K562 (cell line): ENCODE measurements at regions not wholly inside any gene's neighbourhood (a gene's known extent, or its start where the extent isn't known, plus 50 kb on each side); places are given as distances from the start of the nearest gene placed in this dataset.

Experiments
- ATAC-seq: fragments of 200-7000 bp; cut with Tn5 transposase; 3 replicates; pipeline ENCODE4 v1.9.1; 2020; ENCODE audit warnings: moderate library complexity
- BruUV-seq: library from RNA; stranded (reverse); fragments of 400-500 nt; replicated peaks from 2 replicates; lab custom pipeline; 2021; lab: Mats Ljungman, UMichigan
- CTCF ChIA-PET: fragments of 300-600 bp; formaldehyde crosslinking; extraction: SDS; loops from one replicate; lab custom pipeline; 2021; ENCODE audit warnings: low intra/inter-chr PET ratio; lab: Yijun Ruan, JAX
- POLR2A ChIA-PET: fragments of 300-600, 350-650 bp; sonication (Branson Sonifier 250); formaldehyde crosslinking; extraction: SDS; loops from one replicate; lab custom pipeline; 2021; ENCODE audit warnings: antibody characterized with exemption, inconsistent platforms; lab: Yijun Ruan, JAX
- DNase-seq, 4 experiments: peaks; one replicate each; pipeline versions ENCODE4 v3.0.0 to v3.0.0-alpha.2; 2011 to 2018; ENCODE audit warnings: low spot score in 3 of 4, mixed read lengths in 3 of 4; ENCODE audit errors: extremely low read depth in 1 of 4
- FAIRE-seq: peaks from 2 replicates; lab custom pipeline; 2011; peaks lifted over from hg19 to GRCh38; lab: Jason Lieb, UNC
- H2AFZ ChIP-seq: 2 replicates; pipeline ENCODE4 v1.6.0; 2011; ENCODE audit warnings: low read depth, low read length, control low read depth, inconsistent platforms
- H3K27ac ChIP-seq: fragments of 200-600 bp; 3 replicates; pipeline ENCODE4 v1.8.0; 2011; ENCODE audit warnings: low read depth, mild to moderate bottlenecking, control low read depth, inconsistent platforms, low read length, moderate library complexity, mixed read lengths; ENCODE audit errors: extremely low read depth
- H3K27me3 ChIP-seq, 2 experiments: fragments of 300-600 bp in 1 of 2; 2 replicates in 1 of 2; 3 replicates in 1 of 2; pipeline versions ENCODE4 v1.6.0 to v1.8.0; 2011; ENCODE audit warnings: inconsistent platforms in 2 of 2, low read length in 2 of 2, mild to moderate bottlenecking in 1 of 2, mixed read lengths in 1 of 2, moderate library complexity in 1 of 2; ENCODE audit not compliant: control insufficient read depth in 2 of 2, insufficient read depth in 2 of 2
- H3K36me3 ChIP-seq: fragments of 300-600 bp; 3 replicates; pipeline ENCODE4 v1.8.0; 2011; ENCODE audit warnings: mild to moderate bottlenecking, low read length, inconsistent platforms; ENCODE audit not compliant: control insufficient read depth, insufficient read depth
- H3K4me1 ChIP-seq, 2 experiments: fragments of 200-600 bp in 1 of 2; replicated peaks in 1 of 2; 2 replicates in 1 of 2; 3 replicates in 1 of 2; pipeline versions ENCODE4 v1.5.1 to v1.8.0; 2011; ENCODE audit warnings: inconsistent platforms in 2 of 2, low read length in 2 of 2, mild to moderate bottlenecking in 1 of 2, mixed read lengths in 1 of 2, moderate library complexity in 1 of 2; ENCODE audit not compliant: control insufficient read depth in 2 of 2, insufficient read depth in 2 of 2
- H3K4me2 ChIP-seq: 2 replicates; pipeline ENCODE4 v1.6.1; 2011; ENCODE audit warnings: low read length, control low read depth, inconsistent platforms, mixed read lengths; ENCODE audit not compliant: insufficient read depth
- H3K4me3 ChIP-seq: fragments of 200-600 bp; sonication (generic), shearing (Covaris generic); 2 replicates; pipeline ENCODE4 v1.5.1; 2016; ENCODE audit warnings: control low read depth, inconsistent platforms
- H3K79me2 ChIP-seq: fragments of 200-600 bp; 3 replicates; pipeline ENCODE4 v1.8.0; 2011; ENCODE audit warnings: low read length, inconsistent platforms; ENCODE audit not compliant: control insufficient read depth, insufficient read depth
- H3K9ac ChIP-seq, 2 experiments: 2 replicates each; pipeline versions ENCODE4 v1.6.0 to v1.6.1; 2011; ENCODE audit warnings: low read depth in 2 of 2, low read length in 2 of 2, control low read depth in 1 of 2, inconsistent platforms in 1 of 2, mild to moderate bottlenecking in 1 of 2, mixed read lengths in 1 of 2; ENCODE audit not compliant: insufficient read depth in 1 of 2
- H3K9me1 ChIP-seq: one replicate; pipeline ENCODE4 v1.6.0; 2011; ENCODE audit warnings: inconsistent platforms, mild to moderate bottlenecking, low read length, moderate library complexity; ENCODE audit not compliant: control insufficient read depth, insufficient read depth
- H3K9me3 ChIP-seq: replicated peaks from 2 replicates; pipeline ENCODE4 v1.5.1; 2011; ENCODE audit warnings: low read depth, low read length, inconsistent platforms; ENCODE audit not compliant: control insufficient read depth, insufficient read depth
- H4K20me1 ChIP-seq: replicated peaks from 2 replicates; pipeline ENCODE4 v1.6.1; 2011; ENCODE audit warnings: low read length, inconsistent platforms, mixed read lengths; ENCODE audit not compliant: control insufficient read depth, insufficient read depth
- E2F6 ChIP-seq, 2 experiments: IDR thresholded peaks; 2 replicates each; pipeline ENCODE4 v1.6.1; 2011; ENCODE audit warnings: borderline replicate concordance in 1 of 2, control low read depth in 1 of 2, low read depth in 1 of 2, low read length in 1 of 2, mild to moderate bottlenecking in 1 of 2, mixed read lengths in 1 of 2, moderate library complexity in 1 of 2; ENCODE audit not compliant: insufficient read depth in 1 of 2, insufficient read length in 1 of 2, poor library complexity in 1 of 2, severe bottlenecking in 1 of 2; ENCODE audit errors: extremely low read depth in 1 of 2
- E2F8 ChIP-seq: fragments of 450-650 bp; IDR thresholded peaks from 2 replicates; pipeline ENCODE4 v1.7.1; 2018; ENCODE audit warnings: mild to moderate bottlenecking, low read depth; ENCODE audit not compliant: partially characterized antibody
- EZH2 ChIP-seq: IDR thresholded peaks from 2 replicates; pipeline ENCODE4 v1.6.1; 2012; ENCODE audit warnings: low read depth, mild to moderate bottlenecking, inconsistent platforms, low read length, borderline replicate concordance
- KAT8 ChIP-seq: fragments of 450-650 bp; IDR thresholded peaks from 2 replicates; pipeline ENCODE4 v1.6.1; 2016; ENCODE audit warnings: low read depth, mild to moderate bottlenecking
- NFIX ChIP-seq: fragments of 250-450 bp; sonication (Bioruptor Pico); IDR thresholded peaks from 2 replicates; pipeline ENCODE4 v1.4.0; 2020; ENCODE audit warnings: low read depth, mild to moderate bottlenecking, moderate library complexity
- RAD51 ChIP-seq: fragments of 450-650 bp; IDR thresholded peaks from 2 replicates; pipeline ENCODE4 v1.7.1; 2016; ENCODE audit warnings: low read depth, mild to moderate bottlenecking, borderline replicate concordance
- SAP30 ChIP-seq: fragments of 200-600 bp; sonication (generic); IDR thresholded peaks from 2 replicates; pipeline ENCODE4 v1.6.1; 2012; ENCODE audit warnings: borderline replicate concordance, low read depth, mild to moderate bottlenecking, moderate library complexity, low read length, control low read depth, inconsistent platforms; ENCODE audit not compliant: insufficient read depth, poor library complexity, severe bottlenecking
- TARDBP ChIP-seq: fragments of 450-650 bp; IDR thresholded peaks from 2 replicates; pipeline ENCODE4 v1.6.1; 2016
- WHSC1 ChIP-seq: IDR thresholded peaks from one replicate; pipeline ENCODE4 v1.6.1; 2012; ENCODE audit warnings: low read length, control low read depth, inconsistent platforms
- ZNF316 ChIP-seq: fragments of 450-650 bp; IDR thresholded peaks from 2 replicates; pipeline ENCODE4 v1.6.1; 2016
- WGBS: fragments of 100-300 bp; shearing (Covaris generic); methylation state at CpG from one replicate; pipeline ENCODE4 v1.1.6; 2016; ENCODE audit warnings: low coverage, mixed read lengths; ENCODE audit not compliant: insufficient coverage; ENCODE audit errors: missing lambda C conversion rate; 5-methylcytosine and 5-hydroxymethylcytosine counted together
- in situ Hi-C: fragments of 300-500 bp; cut with MboI; formaldehyde crosslinking; loops from 4 replicates; pipeline ENCODE4 v1.15.0; 2018; ENCODE audit warnings: inconsistent platforms, mixed read lengths
- intact Hi-C: fragments of 100-400 bp; cut with micrococcal nuclease; formaldehyde crosslinking; loops from 2 replicates; pipeline ENCODE4 v1.14.2; 2022
- TF ChIP-seq, protein P1 (sequence below), 3 experiments: fragments of 200-800 bp in 1 of 3; sonication (Bioruptor generic) in 1 of 3; sonication (generic) in 1 of 3; formaldehyde crosslinking in 1 of 3; IDR thresholded peaks; 2 replicates each; pipeline versions ENCODE4 v1.6.1 to v1.8.0; 2016 to 2022; ENCODE audit warnings: mild to moderate bottlenecking in 2 of 3, missing compliant biosample characterization in 2 of 3, missing genetic modification characterization in 2 of 3, missing genetic modification reagents in 1 of 3
- TF ChIP-seq, protein P2 (sequence below): fragments of 450-650 bp; formaldehyde crosslinking; IDR thresholded peaks from 2 replicates; pipeline ENCODE4 v1.4.0; 2020; ENCODE audit warnings: mild to moderate bottlenecking, mixed read lengths

DNA sequence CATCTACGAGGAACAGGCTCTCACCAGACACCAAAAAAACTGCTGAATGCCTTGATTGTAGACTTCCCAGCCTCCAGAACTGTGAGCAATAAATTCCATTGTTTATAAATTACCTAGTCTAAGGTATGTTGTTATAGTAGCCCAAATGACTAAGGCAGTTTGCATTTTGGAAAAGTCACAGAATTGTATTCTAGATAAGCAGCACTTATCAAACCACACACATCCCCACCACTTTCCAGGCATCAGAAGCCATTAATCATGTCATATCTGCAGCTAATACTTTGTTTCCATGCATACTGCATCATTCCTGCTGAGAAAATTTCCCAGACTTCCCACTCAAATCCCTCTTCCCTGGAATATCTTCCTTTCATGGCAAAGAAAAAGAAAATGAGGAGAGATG lies 187.2 kb downstream of the INO80D start (continued):
- TF ChIP-seq, protein P1, sequence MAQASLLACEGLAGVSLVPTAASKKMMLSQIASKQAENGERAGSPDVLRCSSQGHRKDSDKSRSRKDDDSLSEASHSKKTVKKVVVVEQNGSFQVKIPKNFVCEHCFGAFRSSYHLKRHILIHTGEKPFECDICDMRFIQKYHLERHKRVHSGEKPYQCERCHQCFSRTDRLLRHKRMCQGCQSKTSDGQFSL (CRISPR knock-in tag; IDR thresholded peaks at IDR 0.05) = no peak
- TF ChIP-seq, protein P1 (tag; IDR thresholded peaks at IDR 0.05) = no peak
- TF ChIP-seq WHSC1 = no peak
- no peak for TF ChIP-seq TARDBP
- no peak for TF ChIP-seq E2F8
- TF ChIP-seq EZH2 = no peak
- no peak for TF ChIP-seq NFIX (CRISPR knock-in tag)
- TF ChIP-seq KAT8 = no peak

DNA sequence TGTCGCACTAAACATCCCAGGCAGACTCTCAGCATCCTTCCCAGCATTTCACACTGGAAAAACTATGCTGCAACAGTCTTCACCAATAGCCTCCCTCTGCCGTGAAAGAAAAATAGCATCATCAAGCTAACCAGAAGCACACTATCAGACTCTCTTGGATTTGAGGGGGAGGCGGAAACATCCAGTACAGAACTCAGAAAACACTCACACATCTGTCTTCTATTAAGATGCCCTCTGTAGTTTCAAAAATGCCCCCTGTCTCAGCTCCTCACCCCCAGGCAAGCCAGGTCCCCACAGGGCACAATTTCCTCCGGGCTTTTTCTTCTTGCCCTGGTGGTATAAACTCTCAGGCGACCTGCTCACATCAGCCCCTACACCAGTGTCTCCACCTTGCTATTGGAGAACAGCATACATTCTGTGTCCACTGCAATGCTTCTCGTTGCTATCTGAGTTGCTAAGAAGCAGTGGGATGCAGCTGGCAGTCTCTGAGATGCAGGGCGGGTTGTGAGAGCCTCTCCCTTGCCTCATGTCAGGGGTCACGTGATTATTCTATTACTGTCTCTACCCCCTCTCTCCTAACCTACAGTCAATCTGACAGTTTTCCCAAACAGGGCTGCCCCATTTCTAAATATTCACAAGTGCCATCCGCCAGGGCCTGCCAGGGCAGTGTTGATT lies 189.9 kb downstream of the INO80D start:
- Histone ChIP-seq H3K4me3 (no peak overlapping the region), H3K27ac (no peak overlapping the region), H3K9me3 (peaks cover 2% of the 10 kb centered on the region; the same call in 1 of the 2 replicates), H2AFZ (no peak overlapping the region), H3K36me3 (no peaks in the 10 kb centered on the region), H4K20me1 (no peaks in the 10 kb centered on the region), H3K4me1 (no peaks in the 10 kb centered on the region; a peak in 1 of 5 replicates), H3K79me2 (no peaks in the 10 kb centered on the region), H3K9ac (no peak overlapping the region), H3K4me2 (no peak overlapping the region), H3K27me3 (peaks cover 0 to 26% of the 10 kb centered on the region in 2 experiments; a peak in 2 of 5 replicates), H3K9me1 (no peaks in the 10 kb centered on the region)
- WGBS = 0% methylated on average over 9 of the region's 9 CpGs
- TF ChIP-seq ZNF316 (no peak), SAP30 (no peak), E2F6 (IDR thresholded peaks at IDR 0.05; ENCODE audit: borderline replicate concordance in 1 of 2, extremely low read depth in 1 of 2, insufficient read depth in 1 of 2, insufficient read length in 1 of 2, low read depth in 1 of 2, low read length in 1 of 2, poor library complexity in 1 of 2, severe bottlenecking in 1 of 2) (no peak), RAD51 (peak; percentile 37; the same call in 1 of the 2 replicates)
- TF ChIP-seq, protein P2, sequence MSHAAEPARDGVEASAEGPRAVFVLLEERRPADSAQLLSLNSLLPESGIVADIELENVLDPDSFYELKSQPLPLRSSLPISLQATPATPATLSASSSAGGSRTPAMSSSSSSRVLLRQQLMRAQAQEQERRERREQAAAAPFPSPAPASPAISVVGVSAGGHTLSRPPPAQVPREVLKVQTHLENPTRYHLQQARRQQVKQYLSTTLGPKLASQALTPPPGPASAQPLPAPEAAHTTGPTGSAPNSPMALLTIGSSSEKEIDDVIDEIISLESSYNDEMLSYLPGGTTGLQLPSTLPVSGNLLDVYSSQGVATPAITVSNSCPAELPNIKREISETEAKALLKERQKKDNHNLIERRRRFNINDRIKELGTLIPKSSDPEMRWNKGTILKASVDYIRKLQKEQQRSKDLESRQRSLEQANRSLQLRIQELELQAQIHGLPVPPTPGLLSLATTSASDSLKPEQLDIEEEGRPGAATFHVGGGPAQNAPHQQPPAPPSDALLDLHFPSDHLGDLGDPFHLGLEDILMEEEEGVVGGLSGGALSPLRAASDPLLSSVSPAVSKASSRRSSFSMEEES (CRISPR knock-in tag) = peak; percentile 78
- ChIA-PET POLR2A (no interaction called here), CTCF (no interaction called here)
- intact Hi-C loops = no loop called here
- DNase-seq (no peak), ATAC-seq (no peak), FAIRE-seq (no peak)
- in situ Hi-C loops = no loop called here
- BruUV-seq = no TSS peak
